ENCODE measurements at regions not wholly inside any gene's neighbourhood (a gene's known extent, or its start where the extent isn't known, plus 50 kb on each side); places are given as distances from the start of the nearest gene placed in this dataset.

- DNase-seq (ENCODE audit: extremely low spot score, unreplicated experiment) = no peak
- Mint-ChIP-seq H3K27ac (no peak overlapping the region), H3K27me3 (no peaks in the 10 kb centered on the region), H3K9me3 (peaks cover under 1% of the 10 kb centered on the region), H3K4me3 (no peak overlapping the region), H3K36me3 (no peaks in the 10 kb centered on the region), H3K4me1 (ENCODE audit: unreplicated experiment) (no peaks in the 10 kb centered on the region)
- TF ChIP-seq CTCF (conservative IDR thresholded peaks at IDR 0.05) = no peak
These were observed 346.1 kb upstream of the ID2 start for GRCh38 chr2:8335801-8336200.

- Mint-ChIP-seq H3K4me3 (no peak overlapping the region), H3K9me3 (peaks cover 4% of the 10 kb centered on the region), H3K27me3 (no peaks in the 10 kb centered on the region), H3K27ac (no peak overlapping the region), H3K36me3 (no peaks in the 10 kb centered on the region), H3K4me1 (ENCODE audit: unreplicated experiment) (no peaks in the 10 kb centered on the region)
- no peak for TF ChIP-seq CTCF (conservative IDR thresholded peaks at IDR 0.05)
- no peak for DNase-seq (ENCODE audit: extremely low spot score, unreplicated experiment)
These were observed 344.5 kb upstream of the ID2 start for GRCh38 chr2:8337321-8337720.

GRCh38 chr2:8342407-8342806 lies 339.4 kb upstream of the ID2 start:
- Mint-ChIP-seq H3K9me3 (peaks cover 4% of the 10 kb centered on the region), H3K4me1 (ENCODE audit: unreplicated experiment) (peaks cover 28% of the 10 kb centered on the region), H3K36me3 (no peaks in the 10 kb centered on the region), H3K27ac (no peak overlapping the region), H3K4me3 (no peak overlapping the region), H3K27me3 (no peaks in the 10 kb centered on the region)
- no peak for TF ChIP-seq CTCF (conservative IDR thresholded peaks at IDR 0.05)
- DNase-seq (ENCODE audit: extremely low spot score, unreplicated experiment) = no peak

- H3K4me3 Mint-ChIP-seq = no peak overlapping the region
- TF ChIP-seq CTCF (conservative IDR thresholded peaks at IDR 0.05) = no peak
- no peaks in the 10 kb centered on the region for H3K36me3 Mint-ChIP-seq
- H3K9me3 Mint-ChIP-seq = peaks cover 4% of the 10 kb centered on the region
- peaks cover 32% of the 10 kb centered on the region for H3K4me1 Mint-ChIP-seq (ENCODE audit: unreplicated experiment)
- no peaks in the 10 kb centered on the region for H3K27me3 Mint-ChIP-seq
- no peak for DNase-seq (ENCODE audit: extremely low spot score, unreplicated experiment)
- no peak overlapping the region for H3K27ac Mint-ChIP-seq
These were observed 338.8 kb upstream of the ID2 start for GRCh38 chr2:8343031-8343430.

- H3K9me3 Mint-ChIP-seq = peaks cover 4% of the 10 kb centered on the region
- H3K4me3 Mint-ChIP-seq = no peak overlapping the region
- no peak for DNase-seq (ENCODE audit: extremely low spot score, unreplicated experiment)
- H3K4me1 Mint-ChIP-seq (ENCODE audit: unreplicated experiment) = peaks cover 43% of the 10 kb centered on the region
- H3K27me3 Mint-ChIP-seq = no peaks in the 10 kb centered on the region
- no peak for TF ChIP-seq CTCF (conservative IDR thresholded peaks at IDR 0.05)
- no peaks in the 10 kb centered on the region for H3K36me3 Mint-ChIP-seq
- no peak overlapping the region for H3K27ac Mint-ChIP-seq
These were observed 337.4 kb upstream of the ID2 start for GRCh38 chr2:8344144-8345097.

All from type B pancreatic cell (in vitro differentiated cells).